ENCODE measurements at regions not wholly inside any gene's neighbourhood (a gene's known extent, or its start where the extent isn't known, plus 50 kb on each side); places are given as distances from the start of the nearest gene placed in this dataset.

DNA sequence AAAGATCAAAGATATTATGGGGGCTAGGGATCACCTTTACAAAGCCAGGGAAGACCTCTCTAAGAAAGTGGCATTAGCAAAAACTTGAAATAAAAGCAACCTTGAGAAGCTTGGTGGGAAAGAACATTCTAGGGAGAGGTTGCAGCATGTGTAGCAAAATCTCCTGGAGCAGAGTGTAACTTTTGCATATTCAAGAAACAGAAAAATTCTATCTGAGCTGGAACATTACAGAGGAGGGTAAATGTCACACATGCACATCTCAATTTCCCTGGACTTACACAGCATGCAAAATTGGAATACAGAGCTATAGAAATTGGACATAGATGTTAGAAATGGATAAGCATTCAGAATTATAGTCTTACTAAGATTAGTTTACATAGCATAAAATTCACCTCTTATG lies 510.0 kb downstream of the CETN3 start:
- ChIA-PET POLR2A (ENCODE audit: low non-redundant PET) (no interaction called here), CTCF (interaction anchor here (0.5 to 0.6 kb wide), 2 partner anchors 61 to 216 kb away, joined by 3 read pairs; no protein-coding TSS in a partner anchor)
- no peak for DNase-seq (ENCODE audit: low spot score)
- TF ChIP-seq, protein P1, sequence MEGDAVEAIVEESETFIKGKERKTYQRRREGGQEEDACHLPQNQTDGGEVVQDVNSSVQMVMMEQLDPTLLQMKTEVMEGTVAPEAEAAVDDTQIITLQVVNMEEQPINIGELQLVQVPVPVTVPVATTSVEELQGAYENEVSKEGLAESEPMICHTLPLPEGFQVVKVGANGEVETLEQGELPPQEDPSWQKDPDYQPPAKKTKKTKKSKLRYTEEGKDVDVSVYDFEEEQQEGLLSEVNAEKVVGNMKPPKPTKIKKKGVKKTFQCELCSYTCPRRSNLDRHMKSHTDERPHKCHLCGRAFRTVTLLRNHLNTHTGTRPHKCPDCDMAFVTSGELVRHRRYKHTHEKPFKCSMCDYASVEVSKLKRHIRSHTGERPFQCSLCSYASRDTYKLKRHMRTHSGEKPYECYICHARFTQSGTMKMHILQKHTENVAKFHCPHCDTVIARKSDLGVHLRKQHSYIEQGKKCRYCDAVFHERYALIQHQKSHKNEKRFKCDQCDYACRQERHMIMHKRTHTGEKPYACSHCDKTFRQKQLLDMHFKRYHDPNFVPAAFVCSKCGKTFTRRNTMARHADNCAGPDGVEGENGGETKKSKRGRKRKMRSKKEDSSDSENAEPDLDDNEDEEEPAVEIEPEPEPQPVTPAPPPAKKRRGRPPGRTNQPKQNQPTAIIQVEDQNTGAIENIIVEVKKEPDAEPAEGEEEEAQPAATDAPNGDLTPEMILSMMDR (conservative IDR thresholded peaks at IDR 0.05; ENCODE audit: low read depth): no peak
- H3K27ac ChIP-seq: no peak overlapping the region

DNA sequence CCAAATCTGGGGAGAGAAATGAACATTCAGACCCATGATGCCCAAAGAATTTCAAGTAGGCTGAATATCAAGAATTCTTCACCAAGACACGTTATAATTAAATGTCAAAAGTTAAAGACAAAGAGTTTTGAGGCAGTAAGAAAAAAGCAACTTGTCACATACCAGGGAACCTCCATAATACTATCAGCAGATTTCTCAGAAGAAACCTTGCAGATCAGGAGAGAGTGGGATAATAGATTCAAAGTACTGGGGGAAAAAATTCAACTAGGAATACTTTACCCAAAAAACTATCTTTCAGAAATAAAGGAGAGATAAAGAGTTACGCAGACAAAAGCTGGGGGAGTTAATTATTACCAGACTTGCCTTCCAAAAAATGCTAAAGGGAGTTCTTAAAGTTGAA lies 516.0 kb downstream of the CETN3 start:
- POLR2A ChIA-PET (ENCODE audit: low non-redundant PET): no interaction called here
- DNase-seq (ENCODE audit: low spot score): no peak
- TF ChIP-seq, protein P1 (conservative IDR thresholded peaks at IDR 0.05; ENCODE audit: low read depth): no peak
- no peak overlapping the region for H3K27ac ChIP-seq
- CTCF ChIA-PET: no interaction called here

DNA sequence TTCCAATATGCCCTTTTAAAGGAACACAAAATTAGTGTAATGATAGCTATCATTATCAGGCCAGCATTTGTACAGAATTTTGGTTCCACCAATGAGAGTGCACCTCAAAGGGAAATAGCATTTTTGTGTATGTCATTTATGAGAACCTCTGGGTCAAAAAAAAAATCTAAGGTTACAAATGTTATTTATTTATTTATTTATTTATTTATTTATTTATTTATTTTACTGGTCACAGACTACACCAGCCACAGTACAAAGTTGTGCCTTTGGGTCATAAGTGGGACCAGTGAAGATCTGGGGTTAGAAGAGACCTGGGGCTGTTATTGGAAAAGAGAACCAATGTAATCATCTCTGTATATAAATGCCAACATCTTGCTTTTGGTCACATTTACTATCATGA lies 523.9 kb downstream of the CETN3 start:
- CTCF ChIA-PET: no interaction called here
- POLR2A ChIA-PET (ENCODE audit: low non-redundant PET): no interaction called here
- TF ChIP-seq, protein P1 (conservative IDR thresholded peaks at IDR 0.05; ENCODE audit: low read depth): no peak
- no peak for DNase-seq (ENCODE audit: low spot score)
- H3K27ac ChIP-seq: no peak overlapping the region

DNA sequence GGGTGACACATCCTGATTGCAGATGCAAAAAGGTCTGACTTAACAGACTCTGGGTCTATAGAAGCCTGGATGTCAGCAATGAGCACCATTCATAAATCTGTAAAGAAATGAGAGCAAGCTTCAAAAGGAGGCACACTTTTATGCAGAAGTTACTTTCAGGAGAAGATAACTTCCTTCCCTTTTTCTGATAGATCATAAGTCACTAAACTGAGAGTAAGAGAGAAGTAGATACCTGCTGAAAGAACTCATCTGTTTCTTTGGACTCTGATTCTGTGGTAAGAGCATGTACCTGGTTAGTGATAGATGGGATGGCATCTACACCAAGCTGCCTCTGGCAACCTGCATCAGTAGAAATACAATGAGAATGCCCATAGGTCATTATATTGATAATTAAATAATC lies 525.6 kb downstream of the CETN3 start:
- ChIA-PET CTCF (no interaction called here), POLR2A (ENCODE audit: low non-redundant PET) (no interaction called here)
- TF ChIP-seq, protein P1 (conservative IDR thresholded peaks at IDR 0.05; ENCODE audit: low read depth): no peak
- DNase-seq (ENCODE audit: low spot score): no peak
- no peak overlapping the region for H3K27ac ChIP-seq

DNA sequence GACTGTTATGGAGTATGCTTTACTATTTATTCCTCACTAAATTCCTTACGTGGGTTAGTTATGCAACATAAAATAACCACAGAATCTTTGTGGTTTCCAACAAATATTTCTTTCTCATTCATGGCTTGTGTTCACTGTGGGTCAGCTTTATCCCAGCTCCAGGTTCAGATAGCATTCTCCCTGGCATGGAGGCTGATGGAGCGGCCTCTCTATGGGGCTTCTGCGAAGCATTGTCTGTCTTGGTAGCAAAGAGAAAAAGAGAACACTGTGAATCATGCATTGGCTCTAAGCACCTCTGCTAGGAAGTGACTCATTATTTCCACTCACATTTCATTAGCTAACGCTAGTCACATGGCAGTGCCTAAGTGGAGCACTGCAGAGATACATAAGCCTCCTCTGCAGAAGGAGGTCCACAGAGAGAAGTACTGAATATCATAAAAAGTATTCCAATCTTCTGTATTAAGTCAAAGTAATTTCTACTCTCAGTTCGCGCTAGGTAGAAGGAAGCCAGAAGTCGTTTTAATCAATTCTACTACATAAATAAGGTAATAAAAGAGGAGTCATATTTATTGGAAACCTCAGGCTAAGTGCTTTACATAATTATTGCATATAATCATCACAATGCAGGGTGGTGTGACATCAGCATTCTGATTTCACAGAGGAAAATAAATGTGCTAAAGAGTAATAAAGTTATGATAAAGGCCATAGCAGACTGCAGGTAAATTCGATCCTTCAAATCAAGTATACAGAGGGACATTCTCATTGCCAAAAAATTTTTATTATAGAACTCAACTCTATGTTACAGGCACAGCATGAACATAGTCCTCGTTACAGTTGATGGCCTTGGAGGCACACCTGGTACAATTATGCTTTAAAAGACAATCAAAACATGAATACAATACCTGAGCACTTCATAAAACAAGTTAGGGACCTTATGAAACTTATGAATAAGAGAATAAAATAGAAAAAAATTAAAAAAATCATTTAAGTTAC lies 531.1 kb downstream of the CETN3 start:
- CTCF ChIA-PET: no interaction called here
- DNase-seq (ENCODE audit: low spot score): peak; percentile 39
- H3K27ac ChIP-seq: no peak overlapping the region
- TF ChIP-seq, protein P1 (conservative IDR thresholded peaks at IDR 0.05; ENCODE audit: low read depth): no peak
- POLR2A ChIA-PET (ENCODE audit: low non-redundant PET): no interaction called here

DNA sequence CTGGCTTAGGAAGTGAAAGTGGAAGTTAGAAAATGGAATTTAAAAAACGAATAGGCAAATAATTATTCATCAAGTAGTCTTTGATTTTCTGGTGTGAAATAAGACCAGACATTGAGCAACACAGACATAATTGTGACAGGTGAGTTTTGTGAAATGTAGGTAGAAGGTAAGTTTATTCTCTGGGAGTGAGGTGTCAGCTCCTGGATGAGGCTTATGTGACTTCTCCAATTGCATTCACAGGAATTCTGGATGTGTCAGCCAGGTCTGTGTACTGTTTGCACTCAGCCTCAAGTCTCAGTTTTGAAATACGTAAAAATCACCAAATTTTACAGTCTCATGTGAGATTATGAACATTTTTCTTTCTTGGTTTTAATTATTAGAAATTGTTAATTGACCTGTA lies 537.6 kb downstream of the CETN3 start:
- no peak for DNase-seq (ENCODE audit: low spot score)
- ChIA-PET POLR2A (ENCODE audit: low non-redundant PET) (no interaction called here), CTCF (no interaction called here)
- H3K27ac ChIP-seq: no peak overlapping the region
- TF ChIP-seq, protein P1 (conservative IDR thresholded peaks at IDR 0.05; ENCODE audit: low read depth): no peak
